ENCODE measurements at regions not wholly inside any gene's neighbourhood (a gene's known extent, or its start where the extent isn't known, plus 50 kb on each side); places are given as distances from the start of the nearest gene placed in this dataset.

DNA sequence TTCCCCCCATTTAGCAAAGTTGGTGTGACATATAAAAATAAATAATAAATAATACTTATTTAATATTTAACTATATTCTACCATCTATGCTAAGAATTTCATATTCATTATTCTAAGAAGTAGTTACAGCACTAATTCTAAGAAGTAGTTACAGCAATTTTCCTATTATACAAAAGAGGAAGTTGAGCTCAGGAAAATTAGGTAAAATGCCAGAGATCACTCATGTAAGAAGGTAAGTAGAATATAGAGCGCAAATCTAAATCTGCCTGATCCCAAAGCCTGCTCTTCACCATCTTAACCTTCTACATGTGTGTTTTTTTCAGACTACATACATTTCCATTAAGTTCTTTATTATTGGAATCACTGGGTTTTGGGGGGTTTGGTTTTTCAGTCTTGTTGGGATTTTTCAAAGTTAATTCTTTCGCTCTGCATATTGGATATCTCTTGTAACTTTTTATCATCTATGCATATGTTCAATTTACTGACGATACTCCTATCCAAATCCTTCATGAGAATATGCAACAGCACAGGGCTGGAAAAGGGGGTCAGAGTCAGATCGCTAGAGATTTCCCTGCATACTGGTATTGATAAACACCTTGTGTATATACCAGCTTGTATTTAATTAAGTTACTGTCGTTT lies 852.1 kb downstream of the MAT2B start:
- intact Hi-C loops (cut with DNase I), result no loop called here
- Histone ChIP-seq H3K27me3 (ENCODE audit: control insufficient read depth in 1 of 2, insufficient read depth in 2 of 2, low read length in 1 of 2) (peaks cover 0 to 2% of the 10 kb centered on the region in 2 donors), H3K4me3 (ENCODE audit: low read length in 2 of 2) (no peak overlapping the region), H3K4me1 (ENCODE audit: control insufficient read depth in 1 of 2, insufficient read depth in 2 of 2, low read length in 2 of 2) (no peaks in the 10 kb centered on the region), H3K27ac (ENCODE audit: low read depth in 1 of 2, low read length in 2 of 2) (no peak overlapping the region), H3K36me3 (ENCODE audit: control insufficient read depth in 1 of 2, insufficient read depth in 2 of 2, low read length in 1 of 2) (no peaks in the 10 kb centered on the region), H3K9me3 (ENCODE audit: control insufficient read depth, low read length) (no peaks in the 10 kb centered on the region)
- no peak for DNase-seq
- no peak for ATAC-seq (ENCODE audit: low FRiP score)
- WGBS, 2 donors, result 87 to 93% methylated on average over 5 of the region's 5 CpGs

- Histone ChIP-seq H3K9me3 (ENCODE audit: control insufficient read depth, low read length) (no peaks in the 10 kb centered on the region), H3K36me3 (ENCODE audit: control insufficient read depth in 1 of 2, insufficient read depth in 2 of 2, low read length in 1 of 2) (no peaks in the 10 kb centered on the region), H3K4me1 (ENCODE audit: control insufficient read depth in 1 of 2, insufficient read depth in 2 of 2, low read length in 2 of 2) (no peaks in the 10 kb centered on the region), H3K27ac (ENCODE audit: low read depth in 1 of 2, low read length in 2 of 2) (no peak overlapping the region), H3K27me3 (ENCODE audit: control insufficient read depth in 1 of 2, insufficient read depth in 2 of 2, low read length in 1 of 2) (peaks cover 0 to 2% of the 10 kb centered on the region in 2 donors), H3K4me3 (ENCODE audit: low read length in 2 of 2) (no peak overlapping the region)
- 56 to 60% methylated on average over 4 of the region's 4 CpGs for WGBS, 2 donors
- no peak for DNase-seq
- intact Hi-C loops (cut with DNase I), result no loop called here
- ATAC-seq (ENCODE audit: low FRiP score), result no peak
Observed at GRCh38 chr5:164358531-164359259, 853.3 kb downstream of the MAT2B start.

- ATAC-seq (ENCODE audit: low FRiP score), result no peak
- no peak for DNase-seq
- 52 to 55% methylated on average over 4 of the region's 4 CpGs for WGBS, 2 donors
- peaks cover 0 to 2% of the 10 kb centered on the region in 2 donors for H3K27me3 ChIP-seq (ENCODE audit: control insufficient read depth in 1 of 2, insufficient read depth in 2 of 2, low read length in 1 of 2)
- H3K4me3 ChIP-seq (ENCODE audit: low read length in 2 of 2), result no peak overlapping the region
- no peaks in the 10 kb centered on the region for H3K9me3 ChIP-seq (ENCODE audit: control insufficient read depth, low read length)
- no peaks in the 10 kb centered on the region for H3K4me1 ChIP-seq (ENCODE audit: control insufficient read depth in 1 of 2, insufficient read depth in 2 of 2, low read length in 2 of 2)
- no peak overlapping the region for H3K27ac ChIP-seq (ENCODE audit: low read depth in 1 of 2, low read length in 2 of 2)
- H3K36me3 ChIP-seq (ENCODE audit: control insufficient read depth in 1 of 2, insufficient read depth in 2 of 2, low read length in 1 of 2), result no peaks in the 10 kb centered on the region
- intact Hi-C loops (cut with DNase I), result no loop called here
Observed at GRCh38 chr5:164359260-164360255, 854.1 kb downstream of the MAT2B start.

- H3K27ac ChIP-seq (ENCODE audit: low read depth in 1 of 2, low read length in 2 of 2), result no peak overlapping the region
- 70 to 71% methylated on average over 4 of the region's 4 CpGs for WGBS, 2 donors
Observed at GRCh38 chr5:164360589-164360988, 855.2 kb downstream of the MAT2B start.

DNA sequence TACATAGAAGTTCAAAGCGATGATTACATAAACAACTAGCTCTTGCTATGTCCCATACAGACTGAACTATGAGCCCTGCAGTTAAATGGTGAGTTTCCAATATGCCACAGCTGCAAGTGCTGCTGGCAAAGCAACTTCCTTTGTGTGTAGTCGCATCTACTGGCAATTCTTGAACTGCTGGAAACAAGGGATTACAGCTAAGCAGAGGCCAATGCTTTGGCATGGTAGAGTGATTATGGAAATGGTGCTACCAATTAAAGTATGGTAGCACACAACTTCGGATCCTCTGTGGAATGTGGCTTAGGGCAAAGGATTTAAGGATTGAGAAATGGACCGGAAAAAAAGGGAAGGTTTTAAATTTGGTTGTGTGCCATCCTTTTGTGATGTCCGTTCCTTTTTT lies 856.6 kb downstream of the MAT2B start:
- WGBS, 2 donors, result 31 to 40% methylated on average over 5 of the region's 5 CpGs
- intact Hi-C loops (cut with DNase I), result no loop called here
- H3K36me3 ChIP-seq (ENCODE audit: control insufficient read depth in 1 of 2, insufficient read depth in 2 of 2, low read length in 1 of 2), result no peaks in the 10 kb centered on the region
- H3K9me3 ChIP-seq (ENCODE audit: control insufficient read depth, low read length), result no peaks in the 10 kb centered on the region
- H3K4me3 ChIP-seq (ENCODE audit: low read length in 2 of 2), result no peak overlapping the region
- DNase-seq (no peak), ATAC-seq (ENCODE audit: low FRiP score) (no peak)
- H3K4me1 ChIP-seq (ENCODE audit: control insufficient read depth in 1 of 2, insufficient read depth in 2 of 2, low read length in 2 of 2), result no peaks in the 10 kb centered on the region
- H3K27me3 ChIP-seq (ENCODE audit: control insufficient read depth in 1 of 2, insufficient read depth in 2 of 2, low read length in 1 of 2), result peaks cover 0 to 2% of the 10 kb centered on the region in 2 donors
- no peak overlapping the region for H3K27ac ChIP-seq (ENCODE audit: low read depth in 1 of 2, low read length in 2 of 2)

More at GRCh38 chr5:164360589-164360988, 855.2 kb downstream of the MAT2B start:
- no peak for DNase-seq
- Histone ChIP-seq H3K4me1 (ENCODE audit: control insufficient read depth in 1 of 2, insufficient read depth in 2 of 2, low read length in 2 of 2) (no peaks in the 10 kb centered on the region), H3K36me3 (ENCODE audit: control insufficient read depth in 1 of 2, insufficient read depth in 2 of 2, low read length in 1 of 2) (no peaks in the 10 kb centered on the region), H3K9me3 (ENCODE audit: control insufficient read depth, low read length) (no peaks in the 10 kb centered on the region), H3K4me3 (ENCODE audit: low read length in 2 of 2) (no peak overlapping the region), H3K27me3 (ENCODE audit: control insufficient read depth in 1 of 2, insufficient read depth in 2 of 2, low read length in 1 of 2) (peaks cover 0 to 2% of the 10 kb centered on the region in 2 donors)
- intact Hi-C loops (cut with DNase I), result no loop called here
- no peak for ATAC-seq (ENCODE audit: low FRiP score)

- no peak for ATAC-seq (ENCODE audit: low FRiP score)
- no peak overlapping the region for H3K4me3 ChIP-seq (ENCODE audit: low read length in 2 of 2)
- intact Hi-C loops (cut with DNase I), result no loop called here
Observed at GRCh38 chr5:164362835-164363234, 857.4 kb downstream of the MAT2B start.

GRCh38 chr5:164364237-164365208 lies 859.1 kb downstream of the MAT2B start:
- intact Hi-C loops (cut with DNase I), result no loop called here
- H3K4me1 ChIP-seq (ENCODE audit: control insufficient read depth in 1 of 2, insufficient read depth in 2 of 2, low read length in 2 of 2), result no peaks in the 10 kb centered on the region
- H3K4me3 ChIP-seq (ENCODE audit: low read length in 2 of 2), result no peak overlapping the region
- 69 to 75% methylated on average over 7 of the region's 7 CpGs for WGBS, 2 donors
- peaks cover 0 to 2% of the 10 kb centered on the region in 2 donors for H3K27me3 ChIP-seq (ENCODE audit: control insufficient read depth in 1 of 2, insufficient read depth in 2 of 2, low read length in 1 of 2)
- ATAC-seq (ENCODE audit: low FRiP score), result no peak
- no peaks in the 10 kb centered on the region for H3K36me3 ChIP-seq (ENCODE audit: control insufficient read depth in 1 of 2, insufficient read depth in 2 of 2, low read length in 1 of 2)
- H3K9me3 ChIP-seq (ENCODE audit: control insufficient read depth, low read length), result no peaks in the 10 kb centered on the region
- H3K27ac ChIP-seq (ENCODE audit: low read depth in 1 of 2, low read length in 2 of 2), result no peak overlapping the region
- no peak for DNase-seq

More at GRCh38 chr5:164362835-164363234, 857.4 kb downstream of the MAT2B start:
- H3K9me3 ChIP-seq (ENCODE audit: control insufficient read depth, low read length), result no peaks in the 10 kb centered on the region
- H3K27ac ChIP-seq (ENCODE audit: low read depth in 1 of 2, low read length in 2 of 2), result no peak overlapping the region
- H3K27me3 ChIP-seq (ENCODE audit: control insufficient read depth in 1 of 2, insufficient read depth in 2 of 2, low read length in 1 of 2), result peaks cover 0 to 2% of the 10 kb centered on the region in 2 donors
- DNase-seq, result no peak
- H3K4me1 ChIP-seq (ENCODE audit: control insufficient read depth in 1 of 2, insufficient read depth in 2 of 2, low read length in 2 of 2), result no peaks in the 10 kb centered on the region
- H3K36me3 ChIP-seq (ENCODE audit: control insufficient read depth in 1 of 2, insufficient read depth in 2 of 2, low read length in 1 of 2), result no peaks in the 10 kb centered on the region

GRCh38 chr5:164370841-164371240 lies 865.4 kb downstream of the MAT2B start:
- intact Hi-C loops (cut with DNase I), result no loop called here
- ATAC-seq (ENCODE audit: low FRiP score) (no peak), DNase-seq (no peak)
- no peaks in the 10 kb centered on the region for H3K9me3 ChIP-seq (ENCODE audit: control insufficient read depth, low read length)
- H3K36me3 ChIP-seq (ENCODE audit: control insufficient read depth in 1 of 2, insufficient read depth in 2 of 2, low read length in 1 of 2), result no peaks in the 10 kb centered on the region
- no peaks in the 10 kb centered on the region for H3K27me3 ChIP-seq (ENCODE audit: control insufficient read depth in 1 of 2, insufficient read depth in 2 of 2, low read length in 1 of 2)
- WGBS, 2 donors, result 91% methylated on average over 4 of the region's 4 CpGs
- H3K4me1 ChIP-seq (ENCODE audit: control insufficient read depth in 1 of 2, insufficient read depth in 2 of 2, low read length in 2 of 2), result no peaks in the 10 kb centered on the region
- H3K27ac ChIP-seq (ENCODE audit: low read depth in 1 of 2, low read length in 2 of 2), result no peak overlapping the region
- no peak overlapping the region for H3K4me3 ChIP-seq (ENCODE audit: low read length in 2 of 2)

Measured in aorta (tissue), 5 donors.